SK-N-SH (cell line): ENCODE measurements at regions not wholly inside any gene's neighbourhood (a gene's known extent, or its start where the extent isn't known, plus 50 kb on each side); places are given as distances from the start of the nearest gene placed in this dataset.

Experiments used
- CTCF ChIA-PET: fragments of 300-600, 350-600 bp; formaldehyde crosslinking; extraction: SDS; loops from one replicate; lab custom pipeline; 2021; lab: Yijun Ruan, JAX
- POLR2A ChIA-PET: fragments of 350-600 bp; sonication (Branson Sonifier 250); formaldehyde crosslinking; extraction: SDS; loops from one replicate; lab custom pipeline; 2020; ENCODE audit warnings: antibody characterized with exemption, inconsistent platforms; lab: Yijun Ruan, JAX
- DNase-seq: peaks from one replicate; pipeline ENCODE4 v3.0.0; 2012
- H2AFZ ChIP-seq: fragments of 200-600 bp; sonication (generic); 2 replicates; pipeline ENCODE4 v1.8.1; 2016; ENCODE audit warnings: antibody characterized with exemption, mild to moderate bottlenecking, low read depth
- H3F3A ChIP-seq: fragments of 200-600 bp; sonication (generic); replicated peaks from 2 replicates; pipeline ENCODE3; 2016; ENCODE audit warnings: antibody characterized with exemption, mild to moderate bottlenecking; ENCODE audit not compliant: insufficient read depth
- H3K27ac ChIP-seq, 2 experiments: fragments of 200-500 bp in 1 of 2; fragments of 200-600 bp in 1 of 2; sonication (Bioruptor generic) in 1 of 2; sonication (generic), shearing (Covaris generic) in 1 of 2; 2 replicates each; pipeline versions ENCODE4 v1.5.1 to v1.6.1; 2014 to 2016; ENCODE audit warnings: low read depth in 2 of 2, inconsistent platforms in 1 of 2, low read length in 1 of 2, mild to moderate bottlenecking in 1 of 2, mixed read lengths in 1 of 2
- H3K27me3 ChIP-seq: fragments of 200-600 bp; sonication (generic), shearing (Covaris generic); 2 replicates; pipeline ENCODE4 v1.6.1; 2016; ENCODE audit warnings: mixed run types; ENCODE audit not compliant: insufficient read depth
- H3K36me3 ChIP-seq, 2 experiments: fragments of 200-500 bp in 1 of 2; fragments of 200-600 bp in 1 of 2; sonication (Bioruptor generic) in 1 of 2; sonication (generic) in 1 of 2; replicated peaks in 1 of 2; 2 replicates each; pipeline versions ENCODE3 to v1.5.1; 2014 to 2016; ENCODE audit warnings: low read length in 1 of 2, mild to moderate bottlenecking in 1 of 2; ENCODE audit not compliant: insufficient read depth in 2 of 2, control insufficient read depth in 1 of 2
- H3K4me1 ChIP-seq, 2 experiments: fragments of 200-500 bp in 1 of 2; fragments of 200-600 bp in 1 of 2; sonication (Bioruptor generic) in 1 of 2; sonication (generic), shearing (Covaris generic) in 1 of 2; 2 replicates each; pipeline versions ENCODE4 v1.5.1 to v1.6.1; 2014 to 2016; ENCODE audit warnings: low read depth in 1 of 2, low read length in 1 of 2, mixed run types in 1 of 2; ENCODE audit not compliant: insufficient read depth in 2 of 2, control insufficient read depth in 1 of 2
- H3K4me2 ChIP-seq: fragments of 200-600 bp; sonication (generic), shearing (Covaris generic); 2 replicates; pipeline ENCODE4 v1.6.1; 2017; ENCODE audit warnings: mixed run types
- H3K4me3 ChIP-seq, 2 experiments: fragments of 200-500 bp in 1 of 2; fragments of 200-600 bp in 1 of 2; sonication (Bioruptor generic) in 1 of 2; sonication (generic), shearing (Covaris generic) in 1 of 2; 2 replicates each; pipeline versions ENCODE4 v1.5.1 to v1.8.1; 2014 to 2016; ENCODE audit warnings: low read depth in 2 of 2, inconsistent platforms in 1 of 2, low read length in 1 of 2, mild to moderate bottlenecking in 1 of 2, mixed read lengths in 1 of 2, moderate library complexity in 1 of 2
- H3K79me2 ChIP-seq: fragments of 200-600 bp; sonication (generic); 2 replicates; pipeline ENCODE4 v1.8.1; 2017; ENCODE audit warnings: mild to moderate bottlenecking; ENCODE audit not compliant: insufficient read depth
- H3K9ac ChIP-seq: fragments of 200-600 bp; sonication (generic); 2 replicates; pipeline ENCODE4 v1.6.1; 2017; ENCODE audit warnings: mixed run types
- H3K9me2 ChIP-seq: fragments of 200-600 bp; sonication (generic); 2 replicates; pipeline ENCODE4 v1.6.1; 2017; ENCODE audit warnings: mixed run types
- H3K9me3 ChIP-seq: fragments of 200-600 bp; sonication (generic); 2 replicates; pipeline ENCODE4 v1.6.1; 2017; ENCODE audit warnings: mixed run types, mild to moderate bottlenecking, moderate library complexity
- H4K20me1 ChIP-seq: fragments of 200-600 bp; sonication (generic); 2 replicates; pipeline ENCODE4 v1.6.1; 2017; ENCODE audit warnings: mild to moderate bottlenecking, mixed run types; ENCODE audit not compliant: insufficient read depth
- CHD2 ChIP-seq: fragments of 150-350 bp; IDR thresholded peaks from 2 replicates; pipeline ENCODE4 v1.6.1; 2018; ENCODE audit warnings: low read length; ENCODE audit not compliant: partially characterized antibody
- CTCF ChIP-seq: fragments of 200-600 bp; sonication (generic); IDR thresholded peaks from 2 replicates; pipeline ENCODE4 v1.6.1; 2017; ENCODE audit warnings: antibody characterized with exemption, mild to moderate bottlenecking, moderate library complexity
- ELF1 ChIP-seq: IDR thresholded peaks from 2 replicates; pipeline ENCODE4 v1.4.0; 2012
- EZH2phosphoT487 ChIP-seq: fragments of 200-600 bp; sonication (generic); IDR thresholded peaks from 2 replicates; pipeline ENCODE4 v1.6.1; 2017; ENCODE audit warnings: low read depth, mixed run types, mild to moderate bottlenecking, antibody characterized with exemption, moderate library complexity, borderline replicate concordance
- FOXJ3 ChIP-seq: sonication (generic); formaldehyde crosslinking; IDR thresholded peaks from 2 replicates; pipeline ENCODE4 v1.5.1; 2020; ENCODE audit warnings: mild to moderate bottlenecking, missing genetic modification reagents
- GABPA ChIP-seq: IDR thresholded peaks from 2 replicates; pipeline ENCODE4 v1.4.0; 2012; ENCODE audit warnings: low read depth, mild to moderate bottlenecking
- JUND ChIP-seq: IDR thresholded peaks from 2 replicates; pipeline ENCODE4 v1.4.0; 2012
- MXI1 ChIP-seq: IDR thresholded peaks from 2 replicates; pipeline ENCODE4 v1.6.1; 2012; ENCODE audit warnings: mild to moderate bottlenecking, low read depth, low read length, improper control_type of control experiment
- NFIC ChIP-seq: IDR thresholded peaks from 2 replicates; pipeline ENCODE4 v1.4.0; 2012; ENCODE audit warnings: borderline replicate concordance
- PBX3 ChIP-seq: IDR thresholded peaks from 2 replicates; pipeline ENCODE4; 2012
- POLR2AphosphoS5 ChIP-seq: IDR thresholded peaks from 2 replicates; pipeline ENCODE4 v1.6.1; 2012; ENCODE audit warnings: low read depth, low read length
- RAD21 ChIP-seq: IDR thresholded peaks from 2 replicates; pipeline ENCODE4 v1.6.1; 2012; ENCODE audit warnings: mild to moderate bottlenecking, low read length
- RFX5 ChIP-seq: IDR thresholded peaks from 2 replicates; pipeline ENCODE4 v1.6.1; 2012; ENCODE audit warnings: mild to moderate bottlenecking, improper control_type of control experiment, low read length
- TCF12 ChIP-seq: IDR thresholded peaks from 2 replicates; pipeline ENCODE4 v1.4.0; 2012
- TEAD4 ChIP-seq: IDR thresholded peaks from 2 replicates; pipeline ENCODE4 v1.4.0; 2012; ENCODE audit warnings: mild to moderate bottlenecking, borderline replicate concordance; ENCODE audit not compliant: insufficient read depth
- YY1 ChIP-seq: IDR thresholded peaks from 2 replicates; pipeline ENCODE4 v1.4.0; 2012; ENCODE audit warnings: low read depth, mild to moderate bottlenecking
- WGBS: methylation state at CpG from one replicate; pipeline ENCODE4 v1.1.6; 2017; ENCODE audit warnings: low lambda C conversion rate; 5-methylcytosine and 5-hydroxymethylcytosine counted together
- TF ChIP-seq, protein P1 (sequence below): fragments of 150-350 bp; IDR thresholded peaks from 2 replicates; pipeline ENCODE4 v1.6.1; 2016; ENCODE audit warnings: mild to moderate bottlenecking, low read depth, low read length
- TF ChIP-seq, protein P2 (sequence below): fragments of 150-350 bp; IDR thresholded peaks from 2 replicates; pipeline ENCODE4 v1.6.1; 2017; ENCODE audit warnings: antibody characterized with exemption, low read length, low read depth, borderline replicate concordance
- TF ChIP-seq, protein P3 (sequence below): IDR thresholded peaks from 2 replicates; pipeline ENCODE4 v1.4.0; 2012; ENCODE audit warnings: low read depth
- TF ChIP-seq, protein P4 (sequence below): IDR thresholded peaks from 2 replicates; pipeline ENCODE4 v1.4.0; 2012; ENCODE audit warnings: low read depth, borderline replicate concordance

DNA sequence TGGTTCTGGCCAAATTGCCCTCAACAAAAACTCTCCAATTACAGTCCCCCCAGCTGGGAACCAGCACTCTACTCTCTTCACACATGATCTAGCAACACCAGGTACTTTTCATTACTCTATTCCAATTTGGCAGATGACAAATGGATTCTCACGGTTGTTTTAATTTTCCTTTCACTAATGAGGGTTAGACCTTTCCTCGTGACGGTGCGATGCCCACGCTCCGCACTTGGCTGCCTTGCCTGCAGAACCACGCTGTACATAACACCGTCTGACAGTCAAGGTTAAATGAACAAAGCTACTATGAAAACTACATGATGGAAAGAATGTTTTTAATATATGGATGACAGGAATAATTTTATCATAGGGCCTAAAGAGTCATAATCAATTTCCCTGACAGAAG lies 141.5 kb downstream of the FBXO15 start:
- 22% methylated on average over 8 of the region's 8 CpGs for WGBS
- POLR2A ChIA-PET = no interaction called here

More for the DNA sequence above, 141.5 kb downstream of the FBXO15 start:
- no peak for DNase-seq
- Histone ChIP-seq H3K79me2 (no peaks in the 10 kb centered on the region), H2AFZ (no peak overlapping the region), H3K4me1 (no peaks in the 10 kb centered on the region), H3K9me2 (no peaks in the 10 kb centered on the region), H3F3A (no peaks in the 10 kb centered on the region), H3K9me3 (no peaks in the 10 kb centered on the region), H3K36me3 (no peaks in the 10 kb centered on the region), H4K20me1 (no peaks in the 10 kb centered on the region), H3K4me2 (no peak overlapping the region), H3K27me3 (no peaks in the 10 kb centered on the region; the same call in 1 of the 2 replicates), H3K27ac (no peak overlapping the region), H3K4me3 (no peak overlapping the region), H3K9ac (no peak overlapping the region)
- CTCF ChIA-PET = no interaction called here
- no peak for TF ChIP-seq JUND
- no peak for TF ChIP-seq CTCF
- TF ChIP-seq EZH2phosphoT487 = no peak
- TF ChIP-seq NFIC = no peak
- TF ChIP-seq MXI1 = no peak
- TF ChIP-seq, protein P1, sequence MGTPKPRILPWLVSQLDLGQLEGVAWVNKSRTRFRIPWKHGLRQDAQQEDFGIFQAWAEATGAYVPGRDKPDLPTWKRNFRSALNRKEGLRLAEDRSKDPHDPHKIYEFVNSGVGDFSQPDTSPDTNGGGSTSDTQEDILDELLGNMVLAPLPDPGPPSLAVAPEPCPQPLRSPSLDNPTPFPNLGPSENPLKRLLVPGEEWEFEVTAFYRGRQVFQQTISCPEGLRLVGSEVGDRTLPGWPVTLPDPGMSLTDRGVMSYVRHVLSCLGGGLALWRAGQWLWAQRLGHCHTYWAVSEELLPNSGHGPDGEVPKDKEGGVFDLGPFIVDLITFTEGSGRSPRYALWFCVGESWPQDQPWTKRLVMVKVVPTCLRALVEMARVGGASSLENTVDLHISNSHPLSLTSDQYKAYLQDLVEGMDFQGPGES = no peak
- no peak for TF ChIP-seq TEAD4
- no peak for TF ChIP-seq RAD21
- TF ChIP-seq, protein P2, sequence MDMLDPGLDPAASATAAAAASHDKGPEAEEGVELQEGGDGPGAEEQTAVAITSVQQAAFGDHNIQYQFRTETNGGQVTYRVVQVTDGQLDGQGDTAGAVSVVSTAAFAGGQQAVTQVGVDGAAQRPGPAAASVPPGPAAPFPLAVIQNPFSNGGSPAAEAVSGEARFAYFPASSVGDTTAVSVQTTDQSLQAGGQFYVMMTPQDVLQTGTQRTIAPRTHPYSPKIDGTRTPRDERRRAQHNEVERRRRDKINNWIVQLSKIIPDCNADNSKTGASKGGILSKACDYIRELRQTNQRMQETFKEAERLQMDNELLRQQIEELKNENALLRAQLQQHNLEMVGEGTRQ = no peak
- TF ChIP-seq POLR2AphosphoS5 = no peak
- TF ChIP-seq FOXJ3 = no peak
- no peak for TF ChIP-seq CHD2
- TF ChIP-seq GABPA = no peak
- no peak for TF ChIP-seq YY1
- no peak for TF ChIP-seq ELF1
- no peak for TF ChIP-seq TCF12
- TF ChIP-seq, protein P3, sequence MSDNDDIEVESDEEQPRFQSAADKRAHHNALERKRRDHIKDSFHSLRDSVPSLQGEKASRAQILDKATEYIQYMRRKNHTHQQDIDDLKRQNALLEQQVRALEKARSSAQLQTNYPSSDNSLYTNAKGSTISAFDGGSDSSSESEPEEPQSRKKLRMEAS = no peak
- TF ChIP-seq, protein P4, sequence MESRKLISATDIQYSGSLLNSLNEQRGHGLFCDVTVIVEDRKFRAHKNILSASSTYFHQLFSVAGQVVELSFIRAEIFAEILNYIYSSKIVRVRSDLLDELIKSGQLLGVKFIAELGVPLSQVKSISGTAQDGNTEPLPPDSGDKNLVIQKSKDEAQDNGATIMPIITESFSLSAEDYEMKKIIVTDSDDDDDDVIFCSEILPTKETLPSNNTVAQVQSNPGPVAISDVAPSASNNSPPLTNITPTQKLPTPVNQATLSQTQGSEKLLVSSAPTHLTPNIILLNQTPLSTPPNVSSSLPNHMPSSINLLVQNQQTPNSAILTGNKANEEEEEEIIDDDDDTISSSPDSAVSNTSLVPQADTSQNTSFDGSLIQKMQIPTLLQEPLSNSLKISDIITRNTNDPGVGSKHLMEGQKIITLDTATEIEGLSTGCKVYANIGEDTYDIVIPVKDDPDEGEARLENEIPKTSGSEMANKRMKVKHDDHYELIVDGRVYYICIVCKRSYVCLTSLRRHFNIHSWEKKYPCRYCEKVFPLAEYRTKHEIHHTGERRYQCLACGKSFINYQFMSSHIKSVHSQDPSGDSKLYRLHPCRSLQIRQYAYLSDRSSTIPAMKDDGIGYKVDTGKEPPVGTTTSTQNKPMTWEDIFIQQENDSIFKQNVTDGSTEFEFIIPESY = no peak
- no peak for TF ChIP-seq PBX3
- TF ChIP-seq RFX5 = no peak
